Effector CD8-positive, alpha-beta T cell (primary cell): ENCODE measurements at regions not wholly inside any gene's neighbourhood (a gene's known extent, or its start where the extent isn't known, plus 50 kb on each side); places are given as distances from the start of the nearest gene placed in this dataset.

Experiments
- DNase-seq: peaks from one replicate; lab custom pipeline; 2025; lab: John Stamatoyannopoulos, UW

GRCh38 chr10:78394047-78394446 lies 360.4 kb downstream of the RPS24 start:
- no peak for DNase-seq

GRCh38 chr10:78395162-78395561 lies 361.5 kb downstream of the RPS24 start:
- no peak for DNase-seq

GRCh38 chr10:78396754-78397153 lies 363.1 kb downstream of the RPS24 start:
- DNase-seq, result no peak

GRCh38 chr10:78397786-78398185 lies 364.1 kb downstream of the RPS24 start:
- no peak for DNase-seq

- DNase-seq, result no peak
These were observed 364.7 kb downstream of the RPS24 start for GRCh38 chr10:78398382-78398781.

GRCh38 chr10:78401624-78402367 lies 368.1 kb downstream of the RPS24 start:
- DNase-seq, result no peak

DNA sequence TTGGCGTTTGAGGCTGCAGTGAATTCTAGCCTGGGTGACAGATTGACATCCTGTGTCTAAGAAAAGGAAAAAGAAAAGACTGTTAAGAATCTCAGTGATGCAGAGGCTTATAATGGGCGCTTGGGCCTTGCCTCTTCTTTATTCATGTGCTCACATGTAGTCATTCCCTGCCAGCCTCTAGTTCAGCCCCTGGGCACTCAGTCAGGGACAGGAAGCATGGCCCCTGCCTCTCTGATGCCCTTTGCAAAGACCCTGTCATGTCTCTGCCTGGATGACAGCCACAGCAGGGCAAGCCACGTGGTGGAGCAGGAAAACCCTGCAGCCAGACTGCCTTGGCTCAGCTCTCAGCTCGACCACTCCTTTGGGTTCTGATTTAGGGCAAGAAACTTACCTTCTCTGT lies 368.9 kb downstream of the RPS24 start:
- DNase-seq, result no peak

GRCh38 chr10:78403781-78404180 lies 370.1 kb downstream of the RPS24 start:
- DNase-seq, result no peak

- no peak for DNase-seq
These were observed 370.6 kb downstream of the RPS24 start for GRCh38 chr10:78404296-78404695.

DNA sequence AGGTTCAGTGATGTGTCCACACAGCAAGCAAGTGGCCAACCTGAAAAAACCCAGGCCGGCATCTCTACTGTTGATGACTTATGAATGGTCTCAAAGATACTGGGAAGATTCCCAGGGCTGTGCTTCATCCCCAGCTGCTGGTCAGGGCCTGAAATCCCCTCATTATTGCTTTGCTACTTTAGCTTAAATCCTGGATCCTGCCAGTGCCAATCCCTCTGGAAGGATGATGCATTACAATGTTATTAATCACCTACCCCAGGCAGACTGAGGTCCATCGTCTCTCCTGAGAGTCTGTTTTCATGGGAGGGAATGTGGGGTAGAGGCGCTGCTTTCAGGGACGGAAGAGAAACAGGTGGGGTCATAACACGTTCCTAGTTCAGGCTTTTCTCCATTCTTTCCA lies 371.6 kb downstream of the RPS24 start:
- no peak for DNase-seq

DNA sequence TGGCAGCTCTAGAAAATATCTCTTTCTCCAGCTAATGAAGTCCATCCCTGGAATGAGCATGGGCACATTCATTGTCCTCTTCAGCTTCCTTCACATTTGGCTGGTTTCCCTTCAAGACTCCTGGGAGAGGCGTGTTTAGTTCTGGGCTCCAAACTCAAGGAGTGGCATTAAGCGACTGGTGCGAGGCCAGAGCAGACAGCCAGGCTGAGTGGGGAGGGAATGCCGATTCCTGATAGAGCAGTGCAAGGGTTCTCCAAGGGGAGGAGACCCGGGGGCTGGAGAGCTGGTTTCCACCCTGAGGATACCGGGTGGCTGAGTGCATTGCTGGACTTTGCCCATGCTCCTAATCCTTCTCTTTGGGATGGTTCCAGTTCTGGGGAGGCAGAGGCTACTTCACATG lies 372.1 kb downstream of the RPS24 start:
- DNase-seq, result no peak

GRCh38 chr10:78406648-78407008 lies 373.0 kb downstream of the RPS24 start:
- DNase-seq, result no peak

GRCh38 chr10:78407009-78407711 lies 373.5 kb downstream of the RPS24 start:
- DNase-seq, result no peak

DNA sequence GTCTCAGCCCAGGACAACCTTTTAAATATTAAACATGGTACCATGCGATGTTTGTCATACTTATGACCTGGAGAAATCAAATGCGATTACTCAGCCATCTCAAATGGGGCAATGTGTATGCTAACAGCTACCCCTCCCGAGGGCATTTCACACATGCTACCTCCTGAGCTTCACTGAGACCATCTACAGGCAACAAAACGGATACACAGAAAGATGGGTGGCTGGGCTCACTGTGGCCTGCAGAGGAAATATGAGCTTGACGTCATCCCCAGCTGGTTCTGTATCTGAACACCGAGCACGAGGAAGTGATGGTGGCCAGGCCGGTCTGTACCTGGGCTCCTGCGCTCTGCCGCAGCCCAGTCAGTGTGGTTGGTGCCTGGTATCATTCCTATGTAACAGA lies 374.3 kb downstream of the RPS24 start:
- DNase-seq, result no peak

- DNase-seq, result no peak
These were observed 375.2 kb downstream of the RPS24 start for GRCh38 chr10:78408671-78409472.

DNA sequence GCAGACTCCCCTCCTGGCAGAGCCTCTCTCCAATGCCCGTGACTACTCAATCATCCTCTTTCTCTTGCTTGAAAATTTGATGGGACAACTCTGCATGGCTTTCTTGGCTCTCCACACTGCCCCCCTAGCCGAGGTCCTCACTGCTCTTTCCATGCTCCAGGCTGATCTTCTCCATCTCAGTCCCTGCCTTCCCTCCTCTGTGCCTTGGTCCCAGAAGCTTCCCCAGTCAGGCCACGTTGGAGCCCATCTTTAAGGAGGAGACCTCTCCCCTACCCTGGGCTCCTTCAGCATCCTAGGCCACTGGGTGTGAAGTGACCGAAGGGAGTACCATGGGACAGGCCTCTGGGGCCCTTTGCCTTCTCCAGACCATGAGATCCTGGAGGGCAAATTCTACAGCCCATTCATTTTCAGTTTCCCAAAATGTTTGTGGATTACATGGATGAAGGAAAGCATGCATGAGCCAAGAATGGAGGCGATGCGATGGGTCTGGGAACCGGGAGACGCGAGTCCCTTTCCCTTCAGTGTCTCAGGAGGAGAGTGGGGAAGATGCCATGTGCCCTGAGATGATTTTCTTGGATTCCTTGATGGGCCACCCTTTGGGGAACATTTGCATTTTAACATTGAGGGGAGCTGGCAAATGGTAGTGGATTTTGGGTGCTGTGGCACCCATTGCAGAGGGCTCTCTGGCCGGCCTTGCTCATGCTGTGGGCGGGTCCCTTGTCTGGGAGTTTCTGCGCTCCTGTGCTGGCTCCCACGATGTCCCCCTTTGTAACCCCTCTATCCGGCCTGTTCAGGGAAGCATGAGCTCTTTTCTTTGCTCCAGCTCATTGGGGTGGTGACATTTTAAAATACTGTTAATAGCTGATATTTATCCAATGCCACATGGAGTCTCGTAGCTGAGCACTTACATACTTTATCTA lies 376.6 kb downstream of the RPS24 start:
- no peak for DNase-seq

GRCh38 chr10:78411716-78412115 lies 378.1 kb downstream of the RPS24 start:
- no peak for DNase-seq

- DNase-seq, result no peak
These were observed 378.9 kb downstream of the RPS24 start for GRCh38 chr10:78412605-78413004.

GRCh38 chr10:78413076-78414055 lies 379.7 kb downstream of the RPS24 start:
- no peak for DNase-seq

DNA sequence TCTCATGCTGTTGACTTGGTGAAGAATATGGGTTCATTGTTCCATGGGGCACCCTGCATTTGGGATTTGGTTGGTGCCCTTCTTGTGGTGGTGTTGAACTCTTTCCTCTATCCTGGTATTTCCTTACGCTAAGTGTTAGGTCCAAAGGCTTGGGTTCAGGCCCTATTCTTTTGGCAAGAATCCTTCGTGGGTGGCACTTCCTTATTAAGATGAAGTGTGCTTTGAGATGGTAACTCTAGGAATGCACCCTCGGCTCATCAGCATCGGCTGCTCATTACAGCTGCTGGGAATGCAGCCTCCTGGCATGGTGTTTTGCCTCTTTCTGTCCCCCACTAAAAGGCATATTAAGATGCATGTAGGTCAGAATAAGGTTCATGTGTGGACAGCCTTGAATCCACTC lies 380.7 kb downstream of the RPS24 start:
- DNase-seq, result no peak

- no peak for DNase-seq
These were observed 381.4 kb downstream of the RPS24 start for GRCh38 chr10:78415111-78415510.
